Thoracic aorta (tissue), 2 donors: ENCODE measurements at regions not wholly inside any gene's neighbourhood (a gene's known extent, or its start where the extent isn't known, plus 50 kb on each side); places are given as distances from the start of the nearest gene placed in this dataset.
"Not testable (repeated sequence)": the region's sequence is repeated elsewhere in the genome, so short reads cannot be mapped to it uniquely, and the experiment has no call there.

Source experiments
- ATAC-seq: fragments of 150-250 bp; one replicate; pipeline ENCODE4 v1.8.0; 2017; ENCODE audit warnings: low read depth; ENCODE audit not compliant: insufficient number of reproducible peaks, low FRiP score
- DNase-seq: peaks from one replicate; pipeline ENCODE4 v3.0.0-alpha.2; 2020; ENCODE audit warnings: low spot score
- H3K27ac ChIP-seq, 2 donors: fragments of 200-600 bp; sonication (generic); 1 replicate in 1 of 2; 2 replicates in 1 of 2; pipeline ENCODE4 v1.5.1; 2016; ENCODE audit warnings: mild to moderate bottlenecking in 2 of 2, moderate library complexity in 2 of 2
- H3K27me3 ChIP-seq: fragments of 200-600 bp; sonication (generic); replicated peaks from 2 replicates; pipeline ENCODE4 v1.6.0; 2016; ENCODE audit warnings: mild to moderate bottlenecking; ENCODE audit not compliant: insufficient read depth
- H3K36me3 ChIP-seq: fragments of 200-600 bp; sonication (generic); one replicate; pipeline ENCODE4 v1.5.1; 2016
- H3K4me1 ChIP-seq, 2 donors: fragments of 200-600 bp; sonication (generic); 1 replicate in 1 of 2; 2 replicates in 1 of 2; pipeline versions ENCODE4 v1.5.1 to v1.6.0; 2016; ENCODE audit warnings: low read depth in 2 of 2, mild to moderate bottlenecking in 1 of 2; ENCODE audit not compliant: control insufficient read depth in 1 of 2
- H3K4me3 ChIP-seq: fragments of 200-600 bp; sonication (generic); 2 replicates; pipeline ENCODE4 v1.5.1; 2016; ENCODE audit warnings: mild to moderate bottlenecking
- H3K9me3 ChIP-seq: fragments of 200-600 bp; sonication (generic); 2 replicates; pipeline ENCODE4 v1.5.1; 2016
- CTCF ChIP-seq: fragments of 200-600 bp; sonication (generic); IDR thresholded peaks from one replicate; pipeline ENCODE4 v1.5.1; 2019; ENCODE audit warnings: antibody characterized with exemption

DNA sequence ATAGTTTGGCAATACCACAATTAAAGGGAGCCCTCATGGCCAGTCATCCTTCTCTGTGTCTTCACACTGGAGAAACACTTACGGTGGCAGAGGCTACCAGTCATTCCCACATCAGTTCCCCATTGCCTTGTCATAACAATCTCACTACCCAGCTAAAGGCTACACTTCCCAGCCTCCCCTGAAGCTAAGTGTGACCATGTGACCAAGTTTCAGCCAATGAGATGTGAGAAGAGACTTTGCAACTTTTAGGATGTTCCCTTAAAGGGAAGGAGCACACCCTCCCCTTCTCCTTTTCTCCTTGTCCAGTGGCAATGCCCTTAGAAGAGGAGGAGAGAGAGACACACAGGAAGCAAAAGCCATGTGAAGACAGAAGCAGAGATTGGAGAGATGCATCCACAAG is 89.0 kb upstream of the RAB12 start:
- ATAC-seq, result no peak
- Histone ChIP-seq H3K36me3 (no peaks in the 10 kb centered on the region), H3K9me3 (peaks cover 3% of the 10 kb centered on the region), H3K4me3 (no peak overlapping the region), H3K27me3 (no peaks in the 10 kb centered on the region), H3K4me1 (no peaks in the 10 kb centered on the region), H3K27ac (no peak overlapping the region)
- TF ChIP-seq CTCF, result no peak
- no peak for DNase-seq

- no peak for DNase-seq
These were observed 86.5 kb upstream of the RAB12 start for GRCh38 chr18:8522756-8523155.

GRCh38 chr18:8525692-8526091 is 83.5 kb upstream of the RAB12 start:
- ATAC-seq (no peak), DNase-seq (no peak)
- no peaks in the 10 kb centered on the region for H3K4me1 ChIP-seq
- no peak overlapping the region for H3K27ac ChIP-seq
- H3K4me3 ChIP-seq, result no peak overlapping the region
- no peaks in the 10 kb centered on the region for H3K27me3 ChIP-seq
- no peak for TF ChIP-seq CTCF
- peaks cover 9% of the 10 kb centered on the region for H3K9me3 ChIP-seq
- no peaks in the 10 kb centered on the region for H3K36me3 ChIP-seq

More at GRCh38 chr18:8522756-8523155, 86.5 kb upstream of the RAB12 start:
- no peak for ATAC-seq
- Histone ChIP-seq H3K27me3 (no peaks in the 10 kb centered on the region), H3K9me3 (peaks cover 3% of the 10 kb centered on the region), H3K4me1 (no peaks in the 10 kb centered on the region), H3K27ac (no peak overlapping the region), H3K4me3 (no peak overlapping the region), H3K36me3 (no peaks in the 10 kb centered on the region)
- no peak for TF ChIP-seq CTCF

DNA sequence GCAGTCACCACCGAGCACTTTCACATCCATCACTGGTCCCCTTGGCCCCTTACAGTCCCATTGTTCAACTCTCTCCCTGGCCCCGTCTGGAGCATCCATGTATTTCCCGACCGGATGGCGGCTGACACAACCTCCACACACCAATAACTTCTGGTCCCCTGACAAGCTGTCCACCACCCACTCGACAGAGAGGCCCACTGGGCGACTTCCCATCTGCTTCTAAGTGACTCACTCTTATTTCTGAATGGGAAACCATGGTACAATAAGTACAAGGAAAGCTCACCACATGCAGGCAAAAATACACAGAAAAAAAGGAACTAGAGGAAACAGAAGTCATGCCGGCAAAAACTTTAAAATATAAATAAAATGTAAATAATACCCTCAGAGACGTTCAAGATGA is 82.9 kb upstream of the RAB12 start:
- no peaks in the 10 kb centered on the region for H3K36me3 ChIP-seq
- H3K27me3 ChIP-seq, result no peaks in the 10 kb centered on the region
- TF ChIP-seq CTCF, result no peak
- no peak overlapping the region for H3K27ac ChIP-seq
- no peak overlapping the region for H3K4me3 ChIP-seq
- no peak for ATAC-seq
- H3K9me3 ChIP-seq, result peaks cover 15% of the 10 kb centered on the region
- DNase-seq, result no peak
- no peaks in the 10 kb centered on the region for H3K4me1 ChIP-seq

DNA sequence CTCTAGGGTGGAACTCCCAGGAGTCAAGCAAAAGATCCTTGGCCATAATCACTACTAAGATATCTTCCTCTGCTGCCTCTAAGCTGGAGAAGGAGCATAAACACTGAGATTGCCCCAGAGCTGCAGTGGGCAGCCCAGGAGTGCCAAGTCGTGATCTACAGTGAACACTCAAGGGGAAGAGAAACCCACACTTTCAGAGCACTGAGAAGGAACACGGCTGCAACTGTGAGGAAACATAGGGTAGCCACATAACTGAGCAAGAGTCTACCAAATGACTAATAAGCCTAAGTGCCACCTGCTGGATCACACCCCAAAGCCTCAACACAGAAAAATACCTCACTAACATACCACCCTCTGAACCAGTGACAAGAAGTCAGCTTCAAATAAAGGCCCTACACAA is 79.6 kb upstream of the RAB12 start:
- Histone ChIP-seq H3K9me3 (peaks cover 29% of the 10 kb centered on the region), H3K36me3 (no peaks in the 10 kb centered on the region), H3K4me1 (no peaks in the 10 kb centered on the region), H3K27ac (no peak overlapping the region), H3K4me3 (no peak overlapping the region), H3K27me3 (no peaks in the 10 kb centered on the region)
- TF ChIP-seq CTCF, result no peak
- DNase-seq (no peak), ATAC-seq (no peak)

- not testable (repeated sequence) for H3K4me1 ChIP-seq, DNase-seq, H3K27me3 ChIP-seq, H3K4me3 ChIP-seq, ATAC-seq, H3K36me3 ChIP-seq, H3K27ac ChIP-seq
- H3K9me3 ChIP-seq, result peaks cover 29% of the 10 kb centered on the region
These were observed 78.2 kb upstream of the RAB12 start for GRCh38 chr18:8531084-8531483.
